Epidermal melanocyte (primary cell): ENCODE measurements at regions not wholly inside any gene's neighbourhood (a gene's known extent, or its start where the extent isn't known, plus 50 kb on each side); places are given as distances from the start of the nearest gene placed in this dataset.
"Not testable (repeated sequence)": the region's sequence is repeated elsewhere in the genome, so short reads cannot be mapped to it uniquely, and the experiment has no call there.

Source experiments
- DNase-seq: peaks from one replicate; pipeline ENCODE4 v3.0.0; 2011; ENCODE audit warnings: low spot score; ENCODE audit not compliant: insufficient read length

GRCh38 chr18:1480309-1480708, 575.6 kb downstream of the ADCYAP1 start:
- no peak for DNase-seq

- DNase-seq: no peak
Measured at GRCh38 chr18:1481577-1481976, 576.9 kb downstream of the ADCYAP1 start.

- no peak for DNase-seq
Measured at GRCh38 chr18:1483385-1483784, 578.7 kb downstream of the ADCYAP1 start.

- no peak for DNase-seq
Measured at GRCh38 chr18:1487457-1487856, 582.8 kb downstream of the ADCYAP1 start.

- no peak for DNase-seq
Measured at GRCh38 chr18:1488394-1488793, 583.7 kb downstream of the ADCYAP1 start.

GRCh38 chr18:1488957-1489356, 584.3 kb downstream of the ADCYAP1 start:
- DNase-seq: no peak

GRCh38 chr18:1495387-1495786, 590.7 kb downstream of the ADCYAP1 start:
- DNase-seq: no peak

GRCh38 chr18:1496096-1496495, 591.4 kb downstream of the ADCYAP1 start:
- DNase-seq: no peak

GRCh38 chr18:1498216-1498615, 593.5 kb downstream of the ADCYAP1 start:
- no peak for DNase-seq

- DNase-seq: no peak
Measured at GRCh38 chr18:1499265-1499664, 594.6 kb downstream of the ADCYAP1 start.

GRCh38 chr18:1503847-1504246, 599.2 kb downstream of the ADCYAP1 start:
- no peak for DNase-seq

GRCh38 chr18:1505856-1506255, 601.2 kb downstream of the ADCYAP1 start:
- DNase-seq: no peak

- no peak for DNase-seq
Measured at GRCh38 chr18:1510542-1511179, 606.0 kb downstream of the ADCYAP1 start.

GRCh38 chr18:1511619-1512311, 607.1 kb downstream of the ADCYAP1 start:
- no peak for DNase-seq

- no peak for DNase-seq
Measured at GRCh38 chr18:1513519-1513918, 608.8 kb downstream of the ADCYAP1 start.

GRCh38 chr18:1521588-1522248, 617.0 kb downstream of the ADCYAP1 start:
- not testable (repeated sequence) for DNase-seq

- DNase-seq: no peak
Measured at GRCh38 chr18:1522249-1522615, 617.6 kb downstream of the ADCYAP1 start.

GRCh38 chr18:1526991-1527390, 622.3 kb downstream of the ADCYAP1 start:
- DNase-seq: no peak

- DNase-seq: no peak
Measured at GRCh38 chr18:1527805-1528204, 623.1 kb downstream of the ADCYAP1 start.

- no peak for DNase-seq
Measured at GRCh38 chr18:1528447-1528846, 623.8 kb downstream of the ADCYAP1 start.

- DNase-seq: no peak
Measured at GRCh38 chr18:1528964-1529509, 624.4 kb downstream of the ADCYAP1 start.

GRCh38 chr18:1530650-1531049, 626.0 kb downstream of the ADCYAP1 start:
- no peak for DNase-seq
